HT-29 (cell line): ENCODE measurements at regions not wholly inside any gene's neighbourhood (a gene's known extent, or its start where the extent isn't known, plus 50 kb on each side); places are given as distances from the start of the nearest gene placed in this dataset.

Experiments
- DNase-seq: peaks from one replicate; pipeline ENCODE4 v3.0.0-alpha.2; 2015; ENCODE audit warnings: low spot score

DNA sequence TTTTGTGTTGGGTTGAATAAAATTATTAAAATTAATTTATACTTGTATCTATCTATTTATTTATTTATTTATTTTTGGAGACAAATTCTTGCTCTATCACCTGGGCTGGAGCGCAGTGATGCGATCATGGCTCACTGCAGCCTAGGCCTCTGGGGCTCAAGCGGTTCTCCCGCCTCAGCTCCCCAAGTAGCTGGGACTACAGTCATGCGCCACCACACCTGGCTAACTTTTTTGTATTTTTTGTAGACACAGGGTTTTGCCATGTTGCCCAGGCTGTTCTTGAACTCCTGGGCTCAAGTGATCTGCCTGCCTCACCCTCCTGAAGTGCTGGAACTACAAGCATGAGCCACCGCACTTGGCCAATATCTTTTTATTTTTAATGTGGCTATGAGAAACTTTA is 134.7 kb upstream of the SPDL1 start:
- DNase-seq: no peak

- DNase-seq: no peak
Observed at GRCh38 chr5:169445191-169445590, 138.4 kb upstream of the SPDL1 start.

DNA sequence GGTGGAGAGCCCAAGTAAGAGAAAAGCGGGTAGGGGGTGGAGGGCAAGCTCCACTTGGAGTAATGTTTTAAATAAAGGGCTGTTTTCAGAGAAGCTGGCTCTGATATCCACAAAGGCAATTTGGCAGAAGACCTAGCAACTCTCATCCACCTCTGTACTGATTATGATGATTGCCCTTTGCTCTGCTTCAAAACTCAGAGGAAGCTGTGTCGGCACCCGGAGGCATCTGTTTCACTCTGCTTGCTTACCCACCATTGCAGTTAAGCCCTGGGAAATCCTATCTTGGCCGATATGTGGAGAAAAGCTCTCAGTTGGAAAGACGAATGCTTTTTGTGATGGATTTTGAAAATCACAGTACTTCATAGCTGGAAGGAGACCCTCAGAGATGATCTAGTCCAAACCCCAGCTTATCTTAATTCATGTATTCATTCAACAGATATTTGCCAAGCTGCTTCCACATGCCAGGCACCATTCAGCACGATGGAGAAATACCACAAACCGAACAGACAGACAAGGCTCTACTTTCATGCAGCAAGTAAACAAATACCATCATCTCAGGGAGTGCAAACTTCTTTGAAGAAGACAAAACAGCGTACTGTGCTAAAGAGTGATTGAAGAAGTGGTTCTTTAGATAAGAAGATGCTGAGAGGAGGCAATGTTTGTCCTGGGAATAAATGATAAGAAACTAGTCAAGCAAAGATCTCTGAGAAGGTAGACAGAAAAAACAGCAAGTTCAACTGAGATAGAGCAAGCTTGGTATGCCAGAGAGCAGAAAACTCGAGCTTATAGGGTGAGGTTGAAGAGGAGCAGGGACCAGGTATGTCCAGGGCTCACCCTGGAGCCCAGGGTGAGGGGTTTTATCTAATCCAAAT is 140.4 kb upstream of the SPDL1 start:
- no peak for DNase-seq

DNA sequence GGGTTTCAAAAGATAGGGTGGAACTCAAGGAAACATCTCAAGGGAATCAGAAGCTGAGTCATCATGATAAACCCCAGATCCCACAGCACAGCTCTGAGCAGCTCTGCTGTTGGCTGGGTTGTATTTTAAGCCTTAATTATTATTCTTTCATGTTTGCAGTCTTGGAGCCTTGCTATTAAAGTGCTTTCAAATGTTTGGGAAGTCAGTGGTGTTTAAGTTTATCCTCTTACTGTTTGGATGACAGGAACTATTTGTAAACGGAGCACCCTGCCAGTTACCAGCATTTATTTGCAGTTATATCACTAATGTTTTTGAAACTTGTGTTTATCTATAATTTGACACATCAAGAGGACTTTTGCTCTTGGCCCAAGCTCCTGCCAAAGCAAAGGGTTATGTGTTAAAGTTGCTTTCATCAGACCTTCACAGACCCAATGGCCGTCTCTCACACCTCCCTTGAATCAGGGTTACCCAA is 141.1 kb upstream of the SPDL1 start:
- DNase-seq: no peak

GRCh38 chr5:169440107-169440705 is 139.3 kb upstream of the SLIT3 start:
- no peak for DNase-seq

- DNase-seq: no peak
Observed at GRCh38 chr5:169439362-169439761, 138.4 kb upstream of the SLIT3 start.

DNA sequence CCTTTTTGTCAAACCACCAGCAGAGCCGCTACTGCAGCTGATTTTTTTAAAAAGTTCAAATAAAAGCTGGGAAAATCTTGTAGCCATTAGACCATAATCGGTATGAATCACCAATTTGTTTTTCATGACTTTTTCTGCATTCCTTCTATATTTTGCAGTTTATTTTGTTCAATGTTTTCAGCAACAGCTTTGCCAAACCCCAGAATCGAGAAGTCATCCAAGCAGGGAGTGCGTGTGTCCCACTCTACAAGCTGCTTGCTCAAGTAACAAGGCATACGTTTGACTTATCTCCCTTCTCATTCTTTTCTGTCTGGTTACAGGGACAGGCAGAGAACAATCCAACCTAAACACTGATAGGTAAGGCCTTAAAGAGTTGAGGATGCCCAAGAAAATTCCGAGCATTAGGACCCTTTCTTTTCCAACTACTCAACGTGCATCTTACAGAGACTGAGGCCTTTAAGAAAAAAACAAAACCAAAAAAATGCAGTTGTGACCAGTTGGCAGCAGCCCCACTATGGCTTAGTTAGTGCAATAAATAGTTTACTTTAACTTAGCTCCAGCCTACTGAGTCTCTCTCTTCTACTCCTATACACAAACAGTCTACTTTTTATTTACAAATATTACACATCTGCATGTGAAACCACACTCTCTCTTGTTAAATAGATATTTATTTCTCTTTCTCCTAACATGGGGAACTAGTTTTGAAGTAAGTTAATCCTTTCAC is 134.7 kb upstream of the SLIT3 start:
- no peak for DNase-seq

GRCh38 chr5:169433221-169433651 is 132.3 kb upstream of the SLIT3 start:
- no peak for DNase-seq

GRCh38 chr5:169431386-169431785 is 130.4 kb upstream of the SLIT3 start:
- DNase-seq: no peak

DNA sequence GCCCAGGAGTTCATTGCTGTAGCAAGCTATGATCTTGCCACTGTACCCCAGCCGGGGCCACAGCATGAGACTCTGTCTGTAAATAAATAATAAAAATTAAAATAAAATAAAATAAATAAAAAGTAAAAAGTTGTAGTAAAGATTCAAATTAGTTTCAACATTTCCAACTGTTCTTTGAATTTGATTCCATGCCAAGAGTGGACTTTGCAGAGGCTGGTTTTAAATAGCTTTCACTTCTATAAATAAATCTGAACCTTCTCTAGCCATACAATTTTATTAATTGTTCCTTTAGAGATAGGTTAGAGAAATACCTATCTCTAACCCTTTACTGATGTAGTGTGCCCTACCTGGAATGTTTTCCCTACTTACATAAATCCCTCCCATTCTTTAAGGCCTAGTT is 129.7 kb upstream of the SLIT3 start:
- no peak for DNase-seq

- no peak for DNase-seq
Observed at GRCh38 chr5:169429044-169429443, 128.1 kb upstream of the SLIT3 start.

GRCh38 chr5:169426784-169427183 is 125.8 kb upstream of the SLIT3 start:
- no peak for DNase-seq

GRCh38 chr5:169424670-169425378 is 123.9 kb upstream of the SLIT3 start:
- no peak for DNase-seq

DNA sequence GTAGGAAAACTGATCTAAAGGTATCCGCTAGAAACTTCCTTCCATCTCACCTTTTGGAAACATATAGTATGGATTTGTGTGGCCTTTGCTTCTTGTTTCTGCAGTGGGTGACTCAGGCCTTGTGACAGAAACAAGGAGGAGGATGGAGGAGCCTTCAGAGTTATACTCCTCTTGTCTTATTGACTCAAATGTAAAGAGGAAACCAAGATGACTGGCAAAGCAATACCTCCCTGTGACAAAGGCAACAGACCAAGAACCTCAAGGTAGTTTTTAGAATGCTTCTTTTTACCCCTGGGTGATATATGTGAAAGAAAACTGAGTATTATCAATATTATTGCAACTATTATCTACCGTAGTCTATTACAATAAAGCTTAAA is 123.3 kb upstream of the SLIT3 start:
- DNase-seq: no peak

DNA sequence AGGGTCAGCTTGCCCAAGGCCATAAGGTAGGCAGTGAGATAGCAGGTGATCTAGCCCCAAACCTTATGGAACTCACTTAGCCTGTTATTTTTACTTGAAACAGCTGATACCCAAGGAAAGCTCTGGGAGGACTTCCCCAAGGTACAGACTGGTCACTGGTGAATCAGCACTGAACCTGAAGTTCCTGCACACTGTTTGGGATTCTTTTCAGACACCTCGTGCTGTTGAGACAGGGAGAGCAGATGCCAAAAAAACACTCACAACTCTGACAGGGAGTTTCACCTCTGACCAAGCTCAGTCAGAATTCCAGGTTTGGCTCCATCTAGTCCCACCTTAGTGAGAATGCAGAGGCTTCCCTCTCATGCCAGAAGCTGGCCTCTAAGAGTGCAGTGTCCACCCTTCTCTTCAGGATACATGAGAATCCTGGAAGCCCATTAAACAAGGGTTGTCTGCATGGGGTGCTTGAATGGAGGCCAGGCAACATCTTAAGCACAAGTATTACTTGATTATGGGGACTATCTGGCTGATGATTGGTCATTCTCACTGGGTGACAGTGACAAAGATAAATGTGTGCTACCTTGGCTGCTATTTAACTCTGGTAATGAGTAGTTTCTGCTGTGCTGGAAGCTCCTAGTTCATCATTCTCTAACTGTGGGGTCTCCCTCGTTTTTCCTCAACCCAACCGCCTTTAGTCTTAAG is 122.8 kb upstream of the SLIT3 start:
- DNase-seq: no peak

GRCh38 chr5:169422087-169422486 is 121.1 kb upstream of the SLIT3 start:
- no peak for DNase-seq

DNA sequence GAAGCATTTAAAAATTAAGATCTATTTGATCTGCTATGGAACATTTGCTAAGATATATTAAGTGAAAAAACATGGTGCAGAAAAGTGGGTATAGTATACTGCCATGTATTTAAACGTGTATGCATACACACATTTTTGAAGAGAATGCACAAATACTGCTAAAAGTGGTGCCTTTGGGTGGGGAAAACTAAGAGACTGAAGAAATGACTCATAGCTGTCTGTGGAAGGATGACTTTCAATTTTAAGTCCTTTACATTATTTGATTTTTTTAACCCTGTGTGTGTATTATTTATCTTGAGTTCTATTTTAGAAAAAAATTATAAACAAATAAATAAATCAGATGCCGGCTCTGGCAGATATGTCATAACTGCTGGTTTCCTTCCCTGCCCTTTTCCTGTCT is 120.7 kb upstream of the SLIT3 start:
- no peak for DNase-seq

GRCh38 chr5:169417676-169418075 is 116.7 kb upstream of the SLIT3 start:
- DNase-seq: no peak

DNA sequence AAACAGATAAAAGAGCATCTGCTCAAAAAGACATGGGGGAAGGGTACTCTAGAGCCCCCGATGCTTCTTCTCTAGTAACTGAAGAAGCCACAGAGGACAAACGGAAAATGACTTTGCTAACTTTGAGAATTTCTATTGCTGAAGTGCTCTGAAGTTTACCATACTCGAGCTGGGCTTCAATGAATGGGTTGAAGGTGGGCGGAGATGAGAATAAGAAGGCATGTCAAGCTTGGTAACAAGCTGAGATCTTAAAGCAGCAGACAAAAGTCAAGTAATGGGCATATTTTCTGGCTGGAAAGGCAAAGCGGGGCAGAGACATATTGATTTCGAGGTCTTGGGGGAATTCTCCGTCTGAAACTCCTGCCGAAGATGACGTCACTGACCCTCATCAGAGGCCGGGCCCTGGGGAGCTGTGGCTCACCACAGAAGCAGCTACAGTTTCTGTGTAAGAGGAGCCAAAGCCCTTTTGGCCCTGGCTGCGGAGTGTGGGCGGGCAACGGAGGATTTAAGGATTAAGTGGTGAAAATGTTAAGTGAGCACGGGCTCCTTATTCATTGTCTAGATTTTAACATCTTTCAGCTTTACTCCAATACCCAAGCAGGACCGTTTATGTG is 115.8 kb upstream of the SLIT3 start:
- DNase-seq: no peak

DNA sequence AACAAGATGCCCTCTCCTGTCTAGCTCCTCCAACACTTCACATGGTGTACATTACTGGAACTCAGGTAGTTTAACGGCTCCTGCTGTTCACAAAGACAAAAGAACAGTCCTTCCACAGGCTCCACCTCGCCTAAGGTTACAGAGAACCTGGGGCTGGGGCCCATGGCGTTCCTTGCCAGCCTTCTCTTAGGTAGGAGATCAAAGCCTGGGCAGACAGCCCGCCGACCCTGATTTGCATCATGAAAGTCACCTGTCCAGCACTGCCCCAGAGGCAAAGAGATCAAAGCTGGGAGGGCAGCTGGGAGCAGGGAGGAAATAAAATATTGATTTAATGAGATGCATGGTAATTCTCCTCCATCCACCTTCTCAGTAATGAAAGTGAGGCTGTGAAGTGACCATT is 115.0 kb upstream of the SLIT3 start:
- DNase-seq: no peak

GRCh38 chr5:169415371-169415770 is 114.4 kb upstream of the SLIT3 start:
- no peak for DNase-seq
